H9 (cell line): ENCODE measurements at regions not wholly inside any gene's neighbourhood (a gene's known extent, or its start where the extent isn't known, plus 50 kb on each side); places are given as distances from the start of the nearest gene placed in this dataset.

Source experiments
- DNase-seq: peaks from one replicate; pipeline ENCODE4 v3.0.0-alpha.2; 2017
- H2AFZ ChIP-seq: one replicate; pipeline ENCODE4 v1.6.1; 2013; ENCODE audit warnings: mild to moderate bottlenecking, low read length, control low read depth, moderate library complexity
- H2AK5ac ChIP-seq: 2 replicates; pipeline ENCODE4 v1.6.1; 2013; ENCODE audit warnings: low read length, control low read depth, mixed read lengths; ENCODE audit not compliant: insufficient read length
- H2BK120ac ChIP-seq: one replicate; pipeline ENCODE4 v1.6.1; 2013; ENCODE audit warnings: low read depth, mild to moderate bottlenecking, low read length, control low read depth, inconsistent platforms; ENCODE audit not compliant: poor library complexity, severe bottlenecking
- H2BK12ac ChIP-seq: 2 replicates; pipeline ENCODE4 v1.6.1; 2013; ENCODE audit warnings: low read length, control low read depth, mixed read lengths, low read depth; ENCODE audit not compliant: insufficient read length
- H2BK15ac ChIP-seq: 2 replicates; pipeline ENCODE4 v1.6.1; 2013; ENCODE audit warnings: low read depth, low read length, control low read depth
- H2BK20ac ChIP-seq: one replicate; pipeline ENCODE4 v1.6.1; 2013; ENCODE audit warnings: low read depth, mild to moderate bottlenecking, low read length, control low read depth, inconsistent platforms; ENCODE audit not compliant: poor library complexity, severe bottlenecking
- H2BK5ac ChIP-seq: 2 replicates; pipeline ENCODE4 v1.6.1; 2013; ENCODE audit warnings: low read length, control low read depth, mixed read lengths; ENCODE audit not compliant: insufficient read length
- H3K14ac ChIP-seq: 2 replicates; pipeline ENCODE4 v1.6.1; 2013; ENCODE audit warnings: low read length, control low read depth; ENCODE audit not compliant: insufficient read depth
- H3K18ac ChIP-seq: 2 replicates; pipeline ENCODE4 v1.6.1; 2013; ENCODE audit warnings: low read depth, mild to moderate bottlenecking, mixed read lengths, low read length, control low read depth; ENCODE audit not compliant: insufficient read length
- H3K23ac ChIP-seq: 2 replicates; pipeline ENCODE4 v1.6.1; 2013; ENCODE audit warnings: low read length, control low read depth, mixed read lengths, low read depth; ENCODE audit not compliant: insufficient read length
- H3K23me2 ChIP-seq: 2 replicates; pipeline ENCODE4 v1.6.1; 2013; ENCODE audit warnings: low read depth, mild to moderate bottlenecking, mixed read lengths, low read length, control low read depth; ENCODE audit not compliant: insufficient read length, poor library complexity, severe bottlenecking
- H3K27ac ChIP-seq: 2 replicates; pipeline ENCODE4 v1.5.1; 2013; ENCODE audit warnings: low read length, control low read depth, mixed read lengths, low read depth; ENCODE audit not compliant: insufficient read length
- H3K27me3 ChIP-seq: 2 replicates; pipeline ENCODE4 v1.6.1; 2013; ENCODE audit warnings: low read length, control low read depth, inconsistent platforms; ENCODE audit not compliant: insufficient read depth
- H3K4ac ChIP-seq: 2 replicates; pipeline ENCODE4 v1.6.1; 2013; ENCODE audit warnings: low read depth, mild to moderate bottlenecking, control low read depth, inconsistent platforms, low read length, moderate library complexity
- H3K4me1 ChIP-seq: 2 replicates; pipeline ENCODE4 v1.6.1; 2013; ENCODE audit warnings: low read length, control low read depth, inconsistent platforms; ENCODE audit not compliant: insufficient read depth
- H3K4me2 ChIP-seq: 2 replicates; pipeline ENCODE4 v1.6.1; 2013; ENCODE audit warnings: low read length, control low read depth, mixed read lengths; ENCODE audit not compliant: insufficient read length, insufficient read depth
- H3K56ac ChIP-seq: 2 replicates; pipeline ENCODE4 v1.6.1; 2013; ENCODE audit warnings: low read depth, mild to moderate bottlenecking, mixed read lengths, low read length, control low read depth; ENCODE audit not compliant: insufficient read length
- H3K79me1 ChIP-seq: 2 replicates; pipeline ENCODE4 v1.6.1; 2013; ENCODE audit warnings: low read depth, mild to moderate bottlenecking, moderate library complexity, low read length, control low read depth, inconsistent platforms; ENCODE audit not compliant: insufficient read depth, poor library complexity, severe bottlenecking
- H3K79me2 ChIP-seq: 2 replicates; pipeline ENCODE4 v1.6.1; 2013; ENCODE audit warnings: low read length, control low read depth, inconsistent platforms; ENCODE audit not compliant: insufficient read depth
- H3K9ac ChIP-seq: 2 replicates; pipeline ENCODE4 v1.6.1; 2013; ENCODE audit warnings: low read length, control low read depth, mixed read lengths; ENCODE audit not compliant: insufficient read length; ENCODE audit errors: extremely low read depth
- H3K9me3 ChIP-seq: one replicate; pipeline ENCODE4 v1.6.1; 2013; ENCODE audit warnings: low read depth, low read length, inconsistent platforms; ENCODE audit not compliant: control insufficient read depth
- H3T11ph ChIP-seq: one replicate; pipeline ENCODE4 v1.6.1; 2013; ENCODE audit warnings: mild to moderate bottlenecking, low read length, control low read depth, inconsistent platforms
- H4K20me1 ChIP-seq: one replicate; pipeline ENCODE4 v1.6.1; 2013; ENCODE audit not compliant: control insufficient read depth, insufficient read length, insufficient read depth
- H4K5ac ChIP-seq: 2 replicates; pipeline ENCODE4 v1.6.1; 2013; ENCODE audit warnings: low read depth, mild to moderate bottlenecking, mixed read lengths, low read length, control low read depth; ENCODE audit not compliant: insufficient read length
- H4K8ac ChIP-seq: replicated peaks from 2 replicates; pipeline ENCODE4 v1.6.1; 2013; ENCODE audit warnings: low read length, control low read depth, mixed read lengths, low read depth; ENCODE audit not compliant: insufficient read length
- H4K91ac ChIP-seq: 2 replicates; pipeline ENCODE4 v1.6.1; 2013; ENCODE audit warnings: low read depth, mild to moderate bottlenecking, moderate library complexity, mixed read lengths, low read length, control low read depth; ENCODE audit not compliant: insufficient read length
- H3K27ac Mint-ChIP-seq, 3 experiments: 2 replicates in 2 of 3; 3 replicates in 1 of 3; pipeline ENCODE4 v1.8.0; 2020 to 2021; ENCODE audit warnings: mixed read lengths in 3 of 3, mild to moderate bottlenecking in 1 of 3, moderate library complexity in 1 of 3
- H3K27me3 Mint-ChIP-seq: 2 replicates; pipeline ENCODE4 v1.8.0; 2021; ENCODE audit warnings: low read depth, mild to moderate bottlenecking, moderate library complexity, mixed read lengths
- H3K36me3 Mint-ChIP-seq, 3 experiments: 2 replicates in 2 of 3; 3 replicates in 1 of 3; pipeline ENCODE4 v1.8.0; 2020 to 2021; ENCODE audit warnings: low read depth in 3 of 3, mixed read lengths in 3 of 3; ENCODE audit not compliant: insufficient read depth in 1 of 3
- H3K4me1 Mint-ChIP-seq, 2 experiments: 2 replicates each; pipeline ENCODE4 v1.8.0; 2020; ENCODE audit warnings: mixed read lengths in 2 of 2
- H3K4me3 Mint-ChIP-seq, 2 experiments: 2 replicates in 1 of 2; 3 replicates in 1 of 2; pipeline ENCODE4 v1.8.0; 2020 to 2021; ENCODE audit warnings: mild to moderate bottlenecking in 2 of 2, mixed read lengths in 2 of 2, moderate library complexity in 1 of 2
- H3K9me3 Mint-ChIP-seq, 2 experiments: 2 replicates in 1 of 2; 3 replicates in 1 of 2; pipeline ENCODE4 v1.8.0; 2020; ENCODE audit warnings: mild to moderate bottlenecking in 2 of 2, mixed read lengths in 2 of 2, moderate library complexity in 1 of 2
- CTCF ChIP-seq: fragments of 200-600 bp; sonication (generic); conservative IDR thresholded peaks from 3 replicates; pipeline ENCODE4 v1.8.0; 2021; ENCODE audit warnings: antibody characterized with exemption, mild to moderate bottlenecking
- WGBS: extraction: QIAGEN DNeasy Blood & Tissue Kit; methylation state at CpG from one replicate; pipeline ENCODE4 v1.1.7; 2013; ENCODE audit warnings: missing lambda C conversion rate, low lambda C conversion rate, mixed read lengths; ENCODE audit not compliant: insufficient read length; ENCODE audit errors: extremely low coverage; 5-methylcytosine and 5-hydroxymethylcytosine counted together

- Histone ChIP-seq H4K20me1 (no peaks in the 10 kb centered on the region), H2BK20ac (no peak overlapping the region), H2BK5ac (no peak overlapping the region), H3K14ac (no peak overlapping the region), H3T11ph (no peak overlapping the region), H2AK5ac (no peak overlapping the region), H3K56ac (no peak overlapping the region), H4K5ac (no peak overlapping the region), H3K23ac (no peak overlapping the region), H2BK12ac (no peak overlapping the region), H3K27me3 (no peaks in the 10 kb centered on the region), H3K27ac (no peak overlapping the region), H3K4me1 (no peaks in the 10 kb centered on the region), H3K18ac (no peak overlapping the region), H2BK120ac (no peak overlapping the region), H3K9ac (no peak overlapping the region), H3K4ac (no peak overlapping the region), H4K8ac (no peak overlapping the region), H2AFZ (no peak overlapping the region), H3K79me1 (no peaks in the 10 kb centered on the region), H3K79me2 (no peaks in the 10 kb centered on the region), H3K23me2 (no peaks in the 10 kb centered on the region), H4K91ac (no peak overlapping the region), H3K4me2 (no peak overlapping the region), H2BK15ac (no peak overlapping the region), H3K9me3 (no peaks in the 10 kb centered on the region)
- TF ChIP-seq CTCF, result no peak
- peaks cover 10 to 14% of the 10 kb centered on the region in 2 experiments; a peak in 4 of 5 replicates for H3K9me3 Mint-ChIP-seq
- no peak for DNase-seq
- peaks cover 0 to 6% (median 0%) of the 10 kb centered on the region in 3 experiments; a peak in 4 of 7 replicates for H3K36me3 Mint-ChIP-seq
- no peak overlapping the region for H3K27ac Mint-ChIP-seq
- H3K4me3 Mint-ChIP-seq, result no peak overlapping the region
- WGBS, result no CpG with 5 or more reads among the region's 5 CpGs
- H3K27me3 Mint-ChIP-seq, result no peaks in the 10 kb centered on the region
- H3K4me1 Mint-ChIP-seq, result no peaks in the 10 kb centered on the region
Measured at GRCh38 chr10:88174391-88174790, 311.0 kb downstream of the PTEN start.
